Endothelial cell of umbilical vein (primary cell): ENCODE measurements at regions not wholly inside any gene's neighbourhood (a gene's known extent, or its start where the extent isn't known, plus 50 kb on each side); places are given as distances from the start of the nearest gene placed in this dataset.

Source experiments
- BruUV-seq: library from RNA; stranded (reverse); fragments of 400-500 nt; replicated peaks from 2 replicates; lab custom pipeline; 2021; lab: Mats Ljungman, UMichigan
- CTCF ChIA-PET: fragments of 300-600, 350-600 bp; sonication (Branson Sonifier 250); formaldehyde crosslinking; loops from one replicate; lab custom pipeline; 2021; ENCODE audit warnings: antibody characterized with exemption, inconsistent platforms; lab: Charles Lee
- POLR2A ChIA-PET: fragments of 300-600, 350-600 bp; sonication (Branson Sonifier 250); formaldehyde crosslinking; loops from one replicate; lab custom pipeline; 2021; ENCODE audit warnings: antibody characterized with exemption, inconsistent platforms; lab: Charles Lee
- DNase-seq: peaks from one replicate; pipeline ENCODE4 v3.0.0-alpha.2; 2011; ENCODE audit warnings: low read depth, low spot score
- FAIRE-seq: peaks from 2 replicates; lab custom pipeline; 2011; peaks lifted over from hg19 to GRCh38; lab: Jason Lieb, UNC
- H2AFZ ChIP-seq: 2 replicates; pipeline ENCODE4 v1.6.0; 2012; ENCODE audit warnings: low read depth, low read length, control low read depth, inconsistent platforms
- H3K27ac ChIP-seq: 2 replicates; pipeline ENCODE4 v1.5.1; 2011; ENCODE audit warnings: low read depth, mild to moderate bottlenecking, control low read depth, low read length, moderate library complexity; ENCODE audit not compliant: insufficient read depth
- H3K27me3 ChIP-seq, 2 experiments: 2 replicates each; pipeline versions ENCODE4 v1.6.0 to v1.6.1; 2011; ENCODE audit warnings: low read length in 2 of 2, mixed read lengths in 1 of 2; ENCODE audit not compliant: control insufficient read depth in 2 of 2, insufficient read depth in 2 of 2
- H3K36me3 ChIP-seq, 2 experiments: 2 replicates in 1 of 2; 3 replicates in 1 of 2; pipeline ENCODE4 v1.5.1; 2011; ENCODE audit warnings: low read length in 2 of 2, mild to moderate bottlenecking in 1 of 2, moderate library complexity in 1 of 2; ENCODE audit not compliant: control insufficient read depth in 2 of 2, insufficient read depth in 2 of 2; ENCODE audit errors: extremely low read depth in 1 of 2
- H3K4me1 ChIP-seq: 3 replicates; pipeline ENCODE4 v1.5.1; 2011; ENCODE audit warnings: mild to moderate bottlenecking, low read length; ENCODE audit not compliant: control insufficient read depth, insufficient read depth; ENCODE audit errors: extremely low read depth
- H3K4me2 ChIP-seq: 2 replicates; pipeline ENCODE4 v1.6.1; 2011; ENCODE audit warnings: low read length, control low read depth, mixed read lengths; ENCODE audit not compliant: insufficient read depth
- H3K4me3 ChIP-seq, 3 experiments: fragments of 200-600 bp in 1 of 3; sonication (generic), shearing (Covaris generic) in 1 of 3; replicated peaks in 1 of 3; 2 replicates each; pipeline ENCODE4 v1.5.1; 2011 to 2016; ENCODE audit warnings: control low read depth in 3 of 3, low read length in 3 of 3, mild to moderate bottlenecking in 2 of 3, inconsistent platforms in 1 of 3, low read depth in 1 of 3, moderate library complexity in 1 of 3; ENCODE audit not compliant: insufficient read depth in 1 of 3
- H3K79me2 ChIP-seq: 2 replicates; pipeline ENCODE4 v1.6.0; 2012; ENCODE audit warnings: low read length, inconsistent platforms; ENCODE audit not compliant: control insufficient read depth, insufficient read depth
- H3K9ac ChIP-seq: replicated peaks from 2 replicates; pipeline ENCODE3; 2011; ENCODE audit warnings: low read length, control low read depth; ENCODE audit not compliant: insufficient read depth; ENCODE audit errors: extremely low read depth
- H3K9me1 ChIP-seq: replicated peaks from 3 replicates; pipeline ENCODE4 v1.6.0; 2011; ENCODE audit warnings: mild to moderate bottlenecking, low read length; ENCODE audit not compliant: control insufficient read depth, insufficient read depth; ENCODE audit errors: extremely low read depth
- H3K9me3 ChIP-seq: replicated peaks from 2 replicates; pipeline ENCODE4 v1.5.1; 2012; ENCODE audit warnings: low read length, inconsistent platforms; ENCODE audit not compliant: control insufficient read depth, insufficient read depth
- H4K20me1 ChIP-seq: replicated peaks from 2 replicates; pipeline ENCODE3; 2011; ENCODE audit warnings: mild to moderate bottlenecking, low read length; ENCODE audit not compliant: control insufficient read depth, insufficient read depth; ENCODE audit errors: extremely low read depth
- EZH2 ChIP-seq: IDR thresholded peaks from 2 replicates; pipeline ENCODE4 v1.6.1; 2012; ENCODE audit warnings: borderline replicate concordance, low read depth, mild to moderate bottlenecking, moderate library complexity, low read length, inconsistent platforms; ENCODE audit not compliant: severe bottlenecking
- FOS ChIP-seq: IDR thresholded peaks from 2 replicates; pipeline ENCODE4 v1.6.1; 2011; ENCODE audit warnings: mild to moderate bottlenecking, low read length, moderate library complexity, borderline replicate concordance; ENCODE audit not compliant: insufficient read depth
- GATA2 ChIP-seq: IDR thresholded peaks from 2 replicates; pipeline ENCODE4 v1.7.0; 2011; ENCODE audit warnings: low read depth, mild to moderate bottlenecking, moderate library complexity, mixed read lengths, low read length; ENCODE audit not compliant: insufficient read length, insufficient read depth
- JUN ChIP-seq: IDR thresholded peaks from 2 replicates; pipeline ENCODE4 v1.6.1; 2011; ENCODE audit warnings: borderline replicate concordance, low read depth; ENCODE audit not compliant: insufficient read length, insufficient read depth
- MYC ChIP-seq: IDR thresholded peaks from one replicate; pipeline ENCODE4 v1.6.1; 2011; ENCODE audit warnings: mild to moderate bottlenecking, low read depth, low read length
- POLR2A ChIP-seq: IDR thresholded peaks from 2 replicates; pipeline ENCODE4 v1.6.1; 2012; ENCODE audit warnings: low read depth, mild to moderate bottlenecking, control low read depth, low read length
- POLR2AphosphoS5 ChIP-seq: IDR thresholded peaks from 2 replicates; pipeline ENCODE4 v1.6.1; 2012; ENCODE audit warnings: low read depth, mild to moderate bottlenecking, control low read depth, low read length, moderate library complexity; ENCODE audit not compliant: insufficient read depth
- dilution Hi-C: fragments of 300-500 bp; cut with MboI; formaldehyde crosslinking; loops from one replicate; pipeline ENCODE4 v1.15.0; 2019; ENCODE audit warnings: low sequenced_read_pairs; ENCODE audit not compliant: extremely low pct_ligation_motif_present
- intact Hi-C: fragments of 100-400 bp; cut with micrococcal nuclease; formaldehyde crosslinking; loops from one replicate; pipeline ENCODE4 v1.10.0; 2022
- TF ChIP-seq, protein P1 (sequence below), 2 donors: IDR thresholded peaks; 1 replicate in 1 of 2; 2 replicates in 1 of 2; pipeline ENCODE4 v1.5.1; 2011; ENCODE audit warnings: low read length in 2 of 2, mild to moderate bottlenecking in 2 of 2, moderate library complexity in 2 of 2, control low read depth in 1 of 2, inconsistent platforms in 1 of 2, low read depth in 1 of 2; ENCODE audit not compliant: insufficient read depth in 1 of 2; ENCODE audit errors: extremely low read depth in 1 of 2
- TF ChIP-seq, protein P2 (sequence below): IDR thresholded peaks from 2 replicates; pipeline ENCODE4 v1.6.1; 2011; ENCODE audit not compliant: insufficient read depth, insufficient read length

DNA sequence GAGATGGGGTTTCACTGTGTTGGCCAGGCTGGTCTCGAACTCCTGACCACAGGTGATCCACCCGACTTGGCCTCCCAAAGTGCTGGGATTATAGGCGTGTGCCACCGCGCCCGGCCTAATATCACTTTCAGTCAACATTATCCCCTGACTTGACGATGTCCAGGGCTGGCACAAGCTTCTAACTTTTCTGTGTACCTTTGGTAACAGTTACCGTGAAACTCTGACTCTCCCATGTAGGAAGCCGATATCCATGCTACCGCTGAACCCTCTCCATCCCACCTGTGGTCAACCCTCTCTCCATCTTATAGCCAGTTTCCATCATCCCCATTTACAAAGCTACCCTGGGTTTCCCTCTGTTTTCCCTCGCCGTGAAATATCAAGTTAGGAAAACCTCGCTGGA lies 77.5 kb downstream of the CRLF2 start:
- dilution Hi-C loops = no loop called here
- H3K4me3 ChIP-seq = no peak overlapping the region
- no TSS peak for BruUV-seq
- DNase-seq = no peak
- H3K27ac ChIP-seq = no peak overlapping the region
- no peak for FAIRE-seq
- H3K27me3 ChIP-seq = no peaks in the 10 kb centered on the region
- ChIA-PET CTCF (no interaction called here), POLR2A (no interaction called here)
- no peaks in the 10 kb centered on the region for H3K4me1 ChIP-seq
- no peaks in the 10 kb centered on the region for H3K36me3 ChIP-seq
- H3K9ac ChIP-seq = no peak overlapping the region
- H3K79me2 ChIP-seq = no peaks in the 10 kb centered on the region
- peaks cover 4% of the 10 kb centered on the region for H3K9me3 ChIP-seq
- H3K4me2 ChIP-seq = no peak overlapping the region
- no peak overlapping the region for H2AFZ ChIP-seq
- H3K9me1 ChIP-seq = no peaks in the 10 kb centered on the region
- intact Hi-C loops = no loop called here
- no peaks in the 10 kb centered on the region for H4K20me1 ChIP-seq
- TF ChIP-seq POLR2AphosphoS5 (no peak), GATA2 (no peak), FOS (no peak), MYC (no peak), EZH2 (no peak), JUN (no peak), POLR2A (no peak)
- TF ChIP-seq, protein P1, sequence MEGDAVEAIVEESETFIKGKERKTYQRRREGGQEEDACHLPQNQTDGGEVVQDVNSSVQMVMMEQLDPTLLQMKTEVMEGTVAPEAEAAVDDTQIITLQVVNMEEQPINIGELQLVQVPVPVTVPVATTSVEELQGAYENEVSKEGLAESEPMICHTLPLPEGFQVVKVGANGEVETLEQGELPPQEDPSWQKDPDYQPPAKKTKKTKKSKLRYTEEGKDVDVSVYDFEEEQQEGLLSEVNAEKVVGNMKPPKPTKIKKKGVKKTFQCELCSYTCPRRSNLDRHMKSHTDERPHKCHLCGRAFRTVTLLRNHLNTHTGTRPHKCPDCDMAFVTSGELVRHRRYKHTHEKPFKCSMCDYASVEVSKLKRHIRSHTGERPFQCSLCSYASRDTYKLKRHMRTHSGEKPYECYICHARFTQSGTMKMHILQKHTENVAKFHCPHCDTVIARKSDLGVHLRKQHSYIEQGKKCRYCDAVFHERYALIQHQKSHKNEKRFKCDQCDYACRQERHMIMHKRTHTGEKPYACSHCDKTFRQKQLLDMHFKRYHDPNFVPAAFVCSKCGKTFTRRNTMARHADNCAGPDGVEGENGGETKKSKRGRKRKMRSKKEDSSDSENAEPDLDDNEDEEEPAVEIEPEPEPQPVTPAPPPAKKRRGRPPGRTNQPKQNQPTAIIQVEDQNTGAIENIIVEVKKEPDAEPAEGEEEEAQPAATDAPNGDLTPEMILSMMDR (IDR thresholded peaks at IDR 0.05; ENCODE audit: extremely low read depth in 1 of 2, insufficient read depth in 1 of 2, low read depth in 1 of 2, low read length in 2 of 2) = no peak
- TF ChIP-seq, protein P2, sequence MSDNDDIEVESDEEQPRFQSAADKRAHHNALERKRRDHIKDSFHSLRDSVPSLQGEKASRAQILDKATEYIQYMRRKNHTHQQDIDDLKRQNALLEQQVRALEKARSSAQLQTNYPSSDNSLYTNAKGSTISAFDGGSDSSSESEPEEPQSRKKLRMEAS = no peak
